GM12873 (cell line): ENCODE measurements at regions not wholly inside any gene's neighbourhood (a gene's known extent, or its start where the extent isn't known, plus 50 kb on each side); places are given as distances from the start of the nearest gene placed in this dataset.

Experiments
- TF ChIP-seq, protein P1 (sequence below): IDR thresholded peaks from 2 replicates; pipeline ENCODE4 v1.5.1; 2012; ENCODE audit warnings: low read depth, mild to moderate bottlenecking, moderate library complexity, low read length, control low read depth; ENCODE audit not compliant: insufficient read depth; ENCODE audit errors: missing control alignments

DNA sequence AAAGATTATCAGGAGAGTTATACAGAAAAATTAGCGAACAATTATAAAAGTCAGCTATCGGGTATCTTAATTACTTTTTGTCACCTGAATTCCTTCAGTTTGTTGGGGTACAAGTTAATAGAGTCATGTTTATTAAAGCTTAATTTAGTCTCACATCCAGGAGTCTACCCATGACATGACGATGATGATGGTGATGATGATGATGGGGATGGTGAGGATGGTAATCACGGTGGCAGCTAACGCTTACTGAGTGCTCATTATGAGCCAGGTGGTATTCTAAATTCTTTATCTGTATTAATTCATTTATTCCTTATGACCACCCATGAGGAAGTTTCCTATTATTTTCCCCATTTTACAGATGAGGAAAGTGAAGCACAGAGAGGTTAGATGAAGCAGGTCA is 208.6 kb upstream of the KIF2A start:
- TF ChIP-seq, protein P1, sequence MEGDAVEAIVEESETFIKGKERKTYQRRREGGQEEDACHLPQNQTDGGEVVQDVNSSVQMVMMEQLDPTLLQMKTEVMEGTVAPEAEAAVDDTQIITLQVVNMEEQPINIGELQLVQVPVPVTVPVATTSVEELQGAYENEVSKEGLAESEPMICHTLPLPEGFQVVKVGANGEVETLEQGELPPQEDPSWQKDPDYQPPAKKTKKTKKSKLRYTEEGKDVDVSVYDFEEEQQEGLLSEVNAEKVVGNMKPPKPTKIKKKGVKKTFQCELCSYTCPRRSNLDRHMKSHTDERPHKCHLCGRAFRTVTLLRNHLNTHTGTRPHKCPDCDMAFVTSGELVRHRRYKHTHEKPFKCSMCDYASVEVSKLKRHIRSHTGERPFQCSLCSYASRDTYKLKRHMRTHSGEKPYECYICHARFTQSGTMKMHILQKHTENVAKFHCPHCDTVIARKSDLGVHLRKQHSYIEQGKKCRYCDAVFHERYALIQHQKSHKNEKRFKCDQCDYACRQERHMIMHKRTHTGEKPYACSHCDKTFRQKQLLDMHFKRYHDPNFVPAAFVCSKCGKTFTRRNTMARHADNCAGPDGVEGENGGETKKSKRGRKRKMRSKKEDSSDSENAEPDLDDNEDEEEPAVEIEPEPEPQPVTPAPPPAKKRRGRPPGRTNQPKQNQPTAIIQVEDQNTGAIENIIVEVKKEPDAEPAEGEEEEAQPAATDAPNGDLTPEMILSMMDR = no peak

DNA sequence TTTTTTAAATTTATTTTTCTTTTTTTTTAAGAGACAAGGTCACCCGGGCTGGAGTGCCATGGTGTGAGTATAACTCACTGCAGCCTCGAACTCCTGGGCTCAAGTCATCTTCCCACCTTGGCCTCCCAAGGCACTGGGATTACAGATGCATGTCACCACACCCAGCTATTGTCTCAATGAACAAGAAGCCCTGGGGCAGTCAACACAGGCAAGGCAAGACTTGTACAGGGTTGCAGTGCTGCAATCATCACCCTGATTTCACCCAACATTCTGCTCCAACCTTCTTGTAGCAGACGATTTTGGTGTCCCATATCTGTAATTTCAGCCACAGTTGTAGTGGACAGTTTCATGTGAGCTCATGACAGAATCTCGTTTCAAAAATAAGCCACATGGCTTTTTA is 205.8 kb upstream of the KIF2A start:
- TF ChIP-seq, protein P1 = no peak

DNA sequence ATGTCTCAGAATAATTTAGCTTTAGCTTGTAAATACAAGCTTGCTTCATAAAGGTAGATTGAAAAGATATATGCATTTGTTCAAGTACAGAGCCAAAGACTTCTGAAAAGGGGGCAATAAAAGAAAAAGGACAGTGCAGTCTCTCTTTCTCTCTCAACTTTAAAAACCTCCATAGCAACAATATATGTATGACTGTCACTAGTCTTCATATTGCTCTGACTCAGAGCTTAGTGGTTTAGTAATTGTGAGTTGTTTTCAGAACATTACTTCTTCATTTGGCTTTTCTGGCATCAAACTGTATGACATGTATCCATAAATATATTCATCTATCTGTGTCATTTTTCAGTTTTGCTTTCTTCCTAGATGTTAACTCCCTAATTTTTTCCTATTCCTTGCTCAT is 194.6 kb upstream of the KIF2A start:
- TF ChIP-seq, protein P1 = no peak

DNA sequence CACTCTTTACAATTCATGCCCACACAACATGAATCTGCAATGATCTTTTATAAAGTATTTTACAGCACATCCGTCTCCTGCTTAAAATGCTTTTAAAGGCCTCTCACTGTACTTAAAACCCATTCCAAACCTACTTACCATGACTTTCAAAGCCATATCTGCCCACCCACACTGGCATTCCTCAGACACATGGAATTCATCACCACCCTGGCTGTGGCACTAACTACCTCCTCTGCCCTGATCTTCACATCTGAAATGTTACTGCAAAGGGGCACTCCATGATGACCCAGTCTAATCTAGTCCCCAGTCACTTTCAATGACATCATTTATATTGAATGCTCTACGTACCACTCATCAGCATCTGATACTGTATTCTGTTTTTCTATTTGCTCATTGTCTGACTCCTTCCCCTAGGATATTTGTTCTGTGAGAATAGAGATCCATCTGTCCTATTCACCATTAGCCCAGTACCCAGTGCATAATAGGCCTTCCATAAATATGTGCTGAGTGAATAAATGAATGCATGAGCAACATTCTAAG is 193.2 kb upstream of the KIF2A start:
- TF ChIP-seq, protein P1 = no peak

DNA sequence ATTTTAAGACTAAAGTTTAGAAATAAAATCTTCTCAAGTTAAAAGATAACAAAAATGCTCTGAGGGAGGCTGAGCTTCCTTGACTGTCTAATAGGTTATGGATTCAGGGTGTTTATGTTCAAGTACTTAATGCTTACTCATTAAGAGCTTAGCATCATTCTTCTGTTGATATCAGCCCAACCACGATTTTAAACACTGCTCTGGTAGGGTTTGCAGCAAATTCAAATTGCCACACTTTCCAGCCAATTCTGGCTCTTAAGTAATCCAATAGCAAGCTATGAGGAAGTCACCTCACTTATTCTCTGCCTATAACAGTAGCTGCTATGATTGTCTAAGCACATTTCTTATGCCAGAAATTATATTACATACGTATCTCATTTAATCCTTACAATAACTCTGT is 191.0 kb upstream of the KIF2A start:
- TF ChIP-seq, protein P1 = no peak

DNA sequence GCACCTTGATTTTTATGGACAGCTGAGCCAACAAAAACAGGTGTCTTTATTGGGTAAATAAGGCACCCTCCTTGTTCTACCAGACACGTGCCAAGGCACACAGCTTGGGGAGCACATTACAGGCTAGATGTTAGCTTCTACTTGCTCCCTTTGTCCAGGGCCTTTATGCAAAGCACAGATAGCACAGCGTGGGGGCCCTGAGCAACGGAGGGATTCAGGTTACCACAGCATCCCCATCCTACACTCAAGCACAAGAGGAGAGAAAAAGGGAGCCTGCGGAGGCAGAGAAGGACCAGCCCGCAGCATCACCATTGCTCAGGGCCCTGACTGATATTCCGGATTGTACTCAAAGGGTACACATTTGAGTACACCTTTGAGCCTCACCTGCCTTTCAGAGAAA is 181.7 kb upstream of the KIF2A start:
- TF ChIP-seq, protein P1 = no peak

DNA sequence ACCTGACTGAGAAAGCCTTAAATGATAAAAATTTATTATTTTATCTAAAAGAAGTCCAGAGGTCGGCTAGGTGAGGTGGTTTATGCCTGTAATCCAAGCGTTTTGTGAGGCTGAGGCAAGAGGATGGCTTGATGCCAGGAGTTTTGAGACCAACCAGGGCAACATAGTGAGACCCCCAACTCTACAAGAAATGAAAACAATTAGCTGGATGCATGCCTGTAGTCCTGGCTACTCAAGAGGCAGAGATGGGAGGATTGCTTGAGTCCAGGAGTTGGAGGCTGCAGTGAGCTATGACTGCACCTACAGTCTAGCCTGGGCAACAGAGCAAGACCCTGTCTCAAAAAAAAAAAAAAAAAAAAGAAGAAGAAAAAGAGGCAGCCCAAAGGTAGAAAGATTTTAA is 179.9 kb upstream of the KIF2A start:
- TF ChIP-seq, protein P1 = no peak
